BJ (cell line): ENCODE measurements at regions not wholly inside any gene's neighbourhood (a gene's known extent, or its start where the extent isn't known, plus 50 kb on each side); places are given as distances from the start of the nearest gene placed in this dataset.

Experiments used
- CTCF ChIA-PET: fragments of 350-600 bp; formaldehyde crosslinking; extraction: SDS; loops from one replicate; lab custom pipeline; 2021; ENCODE audit warnings: antibody characterized with exemption, inconsistent platforms; lab: Yijun Ruan, JAX
- POLR2A ChIA-PET: fragments of 300-600 bp; sonication (Branson Sonifier 250); formaldehyde crosslinking; extraction: SDS; loops from one replicate; lab custom pipeline; 2021; ENCODE audit warnings: antibody characterized with exemption; lab: Charles Lee
- DNase-seq: peaks from one replicate; pipeline ENCODE4 v3.0.0-alpha.2; 2011; ENCODE audit warnings: low read depth
- H3K27me3 ChIP-seq: 2 replicates; pipeline ENCODE4 v1.6.0; 2011; ENCODE audit warnings: low read length; ENCODE audit not compliant: control insufficient read depth, insufficient read depth
- H3K36me3 ChIP-seq: 2 replicates; pipeline ENCODE4 v1.5.1; 2011; ENCODE audit warnings: low read length; ENCODE audit not compliant: control insufficient read depth, insufficient read depth
- H3K4me3 ChIP-seq: 2 replicates; pipeline ENCODE4 v1.5.1; 2011; ENCODE audit warnings: low read depth, mild to moderate bottlenecking, control low read depth, low read length
- CTCF ChIP-seq: IDR thresholded peaks from 2 replicates; pipeline ENCODE4 v1.5.1; 2011; ENCODE audit warnings: low read depth, mild to moderate bottlenecking, control low read depth, inconsistent platforms, low read length, moderate library complexity; ENCODE audit not compliant: insufficient read depth

- DNase-seq, result no peak
- ChIA-PET POLR2A (no interaction called here), CTCF (no interaction called here)
- Histone ChIP-seq H3K4me3 (no peak overlapping the region), H3K27me3 (no peaks in the 10 kb centered on the region), H3K36me3 (no peaks in the 10 kb centered on the region)
- no peak for TF ChIP-seq CTCF
These were observed 1122.8 kb upstream of the CELF4 start for GRCh38 chr18:38688416-38688815.

GRCh38 chr18:38670486-38670885, 1104.9 kb upstream of the CELF4 start:
- no peak for DNase-seq
- no peaks in the 10 kb centered on the region for H3K27me3 ChIP-seq
- CTCF ChIA-PET, result no interaction called here
- H3K4me3 ChIP-seq, result no peak overlapping the region
- no peak for TF ChIP-seq CTCF
- POLR2A ChIA-PET, result no interaction called here
- H3K36me3 ChIP-seq, result no peaks in the 10 kb centered on the region

- CTCF ChIA-PET, result no interaction called here
- Histone ChIP-seq H3K27me3 (no peaks in the 10 kb centered on the region), H3K4me3 (no peak overlapping the region), H3K36me3 (no peaks in the 10 kb centered on the region)
- DNase-seq, result no peak
- TF ChIP-seq CTCF, result no peak
- POLR2A ChIA-PET, result no interaction called here
These were observed 1099.3 kb upstream of the CELF4 start for GRCh38 chr18:38664929-38665328.

- Histone ChIP-seq H3K36me3 (no peaks in the 10 kb centered on the region), H3K27me3 (no peaks in the 10 kb centered on the region), H3K4me3 (no peak overlapping the region)
- POLR2A ChIA-PET, result interaction anchor here (0.6 kb wide), 1 partner anchor 11 kb away, joined by 5 read pairs; no protein-coding TSS in a partner anchor
- no peak for TF ChIP-seq CTCF
- DNase-seq, result no peak
- CTCF ChIA-PET, result no interaction called here
These were observed 1098.1 kb upstream of the CELF4 start for GRCh38 chr18:38663682-38664081.

GRCh38 chr18:38663270-38663669, 1097.7 kb upstream of the CELF4 start:
- CTCF ChIA-PET, result no interaction called here
- POLR2A ChIA-PET, result interaction anchor here (0.6 kb wide), 1 partner anchor 11 kb away, joined by 5 read pairs; no protein-coding TSS in a partner anchor

More at GRCh38 chr18:38663270-38663669, 1097.7 kb upstream of the CELF4 start:
- DNase-seq, result no peak
- Histone ChIP-seq H3K36me3 (no peaks in the 10 kb centered on the region), H3K4me3 (no peak overlapping the region), H3K27me3 (no peaks in the 10 kb centered on the region)
- TF ChIP-seq CTCF, result no peak
